ENCODE measurements at regions not wholly inside any gene's neighbourhood (a gene's known extent, or its start where the extent isn't known, plus 50 kb on each side); places are given as distances from the start of the nearest gene placed in this dataset.

DNA sequence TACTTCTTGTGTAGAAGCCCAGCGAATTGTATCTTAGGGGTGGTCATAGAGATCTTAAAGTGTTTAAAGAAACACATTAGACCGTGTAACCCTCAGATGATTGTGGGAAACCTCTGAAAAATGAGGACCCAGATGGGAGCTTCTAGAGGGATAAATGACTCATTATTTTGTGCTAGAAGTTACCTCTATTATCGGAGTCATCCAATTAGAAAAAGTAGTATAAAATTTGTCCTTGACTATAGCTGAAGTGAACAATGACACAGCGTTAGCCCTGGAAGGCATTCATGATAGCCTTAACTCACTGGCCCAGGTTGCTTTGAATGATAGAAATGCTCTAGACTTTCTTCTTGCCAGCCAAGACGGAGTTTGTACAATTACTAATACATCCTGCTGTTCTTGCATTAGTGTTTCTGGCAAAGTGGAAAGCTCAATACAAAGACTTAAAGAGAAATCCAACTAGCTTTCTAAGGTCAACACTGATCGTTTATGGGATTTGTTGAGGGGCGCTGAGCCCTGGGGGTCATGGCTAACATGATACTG is 178.9 kb upstream of the VEGFC start:
- TF ChIP-seq, protein P1, sequence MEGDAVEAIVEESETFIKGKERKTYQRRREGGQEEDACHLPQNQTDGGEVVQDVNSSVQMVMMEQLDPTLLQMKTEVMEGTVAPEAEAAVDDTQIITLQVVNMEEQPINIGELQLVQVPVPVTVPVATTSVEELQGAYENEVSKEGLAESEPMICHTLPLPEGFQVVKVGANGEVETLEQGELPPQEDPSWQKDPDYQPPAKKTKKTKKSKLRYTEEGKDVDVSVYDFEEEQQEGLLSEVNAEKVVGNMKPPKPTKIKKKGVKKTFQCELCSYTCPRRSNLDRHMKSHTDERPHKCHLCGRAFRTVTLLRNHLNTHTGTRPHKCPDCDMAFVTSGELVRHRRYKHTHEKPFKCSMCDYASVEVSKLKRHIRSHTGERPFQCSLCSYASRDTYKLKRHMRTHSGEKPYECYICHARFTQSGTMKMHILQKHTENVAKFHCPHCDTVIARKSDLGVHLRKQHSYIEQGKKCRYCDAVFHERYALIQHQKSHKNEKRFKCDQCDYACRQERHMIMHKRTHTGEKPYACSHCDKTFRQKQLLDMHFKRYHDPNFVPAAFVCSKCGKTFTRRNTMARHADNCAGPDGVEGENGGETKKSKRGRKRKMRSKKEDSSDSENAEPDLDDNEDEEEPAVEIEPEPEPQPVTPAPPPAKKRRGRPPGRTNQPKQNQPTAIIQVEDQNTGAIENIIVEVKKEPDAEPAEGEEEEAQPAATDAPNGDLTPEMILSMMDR (IDR thresholded peaks at IDR 0.05): no peak
- TF ChIP-seq ZFX (IDR thresholded peaks at IDR 0.05; ENCODE audit: borderline replicate concordance): no peak
